ENCODE measurements at regions not wholly inside any gene's neighbourhood (a gene's known extent, or its start where the extent isn't known, plus 50 kb on each side); places are given as distances from the start of the nearest gene placed in this dataset.
A peak's percentile ranks its signal among the peaks of the same experiment; 100 is the strongest.

DNA sequence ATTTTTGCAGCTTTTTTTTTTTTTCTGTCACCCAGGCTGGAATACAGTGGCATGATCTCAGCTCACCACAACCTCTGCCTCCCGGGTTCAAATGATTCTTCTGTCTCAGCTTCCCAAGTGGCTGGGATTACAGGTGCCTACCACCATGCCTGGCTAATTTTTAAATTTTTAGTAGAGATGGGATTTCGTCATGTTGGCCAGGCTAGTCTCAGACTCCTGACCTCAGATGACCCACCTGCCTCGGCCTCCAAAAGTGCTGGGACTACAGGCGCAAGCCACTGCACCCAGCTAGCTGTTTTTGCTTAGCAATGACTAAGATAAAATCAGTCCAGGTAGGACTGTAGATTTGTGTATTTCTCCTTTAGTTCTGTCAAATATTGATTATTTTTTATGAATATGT, 403.7 kb downstream of the PID1 start:
- Histone ChIP-seq H3K27ac (no peak overlapping the region), H3K27me3 (no peaks in the 10 kb centered on the region), H3K4me3 (no peak overlapping the region), H3K9me3 (no peaks in the 10 kb centered on the region), H3K36me3 (no peaks in the 10 kb centered on the region), H3K4me1 (peaks cover 0 to 8% (median 0%) of the 10 kb centered on the region in 4 donors)
- intact Hi-C loops (cut with DNase I) = no loop called here
- TF ChIP-seq, protein P1, sequence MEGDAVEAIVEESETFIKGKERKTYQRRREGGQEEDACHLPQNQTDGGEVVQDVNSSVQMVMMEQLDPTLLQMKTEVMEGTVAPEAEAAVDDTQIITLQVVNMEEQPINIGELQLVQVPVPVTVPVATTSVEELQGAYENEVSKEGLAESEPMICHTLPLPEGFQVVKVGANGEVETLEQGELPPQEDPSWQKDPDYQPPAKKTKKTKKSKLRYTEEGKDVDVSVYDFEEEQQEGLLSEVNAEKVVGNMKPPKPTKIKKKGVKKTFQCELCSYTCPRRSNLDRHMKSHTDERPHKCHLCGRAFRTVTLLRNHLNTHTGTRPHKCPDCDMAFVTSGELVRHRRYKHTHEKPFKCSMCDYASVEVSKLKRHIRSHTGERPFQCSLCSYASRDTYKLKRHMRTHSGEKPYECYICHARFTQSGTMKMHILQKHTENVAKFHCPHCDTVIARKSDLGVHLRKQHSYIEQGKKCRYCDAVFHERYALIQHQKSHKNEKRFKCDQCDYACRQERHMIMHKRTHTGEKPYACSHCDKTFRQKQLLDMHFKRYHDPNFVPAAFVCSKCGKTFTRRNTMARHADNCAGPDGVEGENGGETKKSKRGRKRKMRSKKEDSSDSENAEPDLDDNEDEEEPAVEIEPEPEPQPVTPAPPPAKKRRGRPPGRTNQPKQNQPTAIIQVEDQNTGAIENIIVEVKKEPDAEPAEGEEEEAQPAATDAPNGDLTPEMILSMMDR (IDR thresholded peaks at IDR 0.05) = no peak
- TF ChIP-seq POLR2A (IDR thresholded peaks at IDR 0.05) = no peak
- peak in 1 of 4 donors; percentile 36 for ATAC-seq
- no peak for DNase-seq
- 55% methylated on average over 4 of the region's 4 CpGs for WGBS (ENCODE audit: insufficient coverage, low coverage, low lambda C conversion rate, missing lambda C conversion rate)

DNA sequence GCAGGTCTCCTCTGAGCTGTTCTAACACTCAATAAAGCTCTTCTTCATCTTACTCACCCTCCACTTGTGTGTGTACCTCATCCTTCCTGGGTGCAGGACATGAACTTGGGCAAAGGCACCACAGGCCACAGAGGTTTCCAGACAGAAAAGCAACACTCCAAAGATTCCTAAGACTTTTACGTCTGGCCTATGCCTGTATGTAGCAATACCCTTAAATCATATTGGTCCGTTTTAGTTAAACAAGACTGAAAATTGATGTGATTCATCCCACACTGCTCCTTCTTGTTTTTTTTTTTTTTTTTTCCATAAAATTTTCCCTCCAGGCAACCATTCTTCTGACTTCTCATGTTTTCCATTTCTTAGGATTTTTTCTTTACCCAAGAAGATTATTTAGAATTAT, 404.3 kb downstream of the PID1 start:
- peaks cover 0 to 8% (median 0%) of the 10 kb centered on the region in 4 donors for H3K4me1 ChIP-seq
- no peaks in the 10 kb centered on the region for H3K27me3 ChIP-seq
- no peaks in the 10 kb centered on the region for H3K9me3 ChIP-seq
- no peaks in the 10 kb centered on the region for H3K36me3 ChIP-seq
- TF ChIP-seq, protein P1 (IDR thresholded peaks at IDR 0.05) = no peak
- no peak for TF ChIP-seq POLR2A (IDR thresholded peaks at IDR 0.05)
- ATAC-seq (no peak), DNase-seq (no peak)
- WGBS (ENCODE audit: insufficient coverage, low coverage, low lambda C conversion rate, missing lambda C conversion rate) = 87% methylated on average over 2 of the region's 2 CpGs
- intact Hi-C loops (cut with DNase I) = no loop called here
- H3K4me3 ChIP-seq = no peak overlapping the region
- H3K27ac ChIP-seq = no peak overlapping the region

DNA sequence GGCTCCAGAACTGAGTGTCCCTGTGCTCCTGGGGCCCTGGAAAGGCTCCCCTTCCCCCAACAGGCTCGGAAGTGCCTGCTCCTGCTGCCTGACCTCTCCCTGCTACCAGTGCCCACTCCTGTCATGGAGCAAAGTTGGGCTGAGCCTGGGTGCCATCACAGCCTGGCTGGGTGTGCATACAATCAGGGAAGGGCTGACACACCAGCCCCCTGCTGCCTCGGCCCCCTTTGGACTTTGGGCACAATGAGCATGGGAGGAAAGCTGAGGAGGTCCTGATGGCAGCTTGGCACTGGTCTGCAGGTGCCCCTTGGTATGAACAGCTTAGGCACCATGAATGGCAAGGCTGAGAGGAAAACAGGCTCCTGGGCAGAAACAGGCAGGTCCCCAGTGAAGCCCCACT, 405.0 kb downstream of the PID1 start:
- no peak overlapping the region for H3K27ac ChIP-seq
- H3K9me3 ChIP-seq = no peaks in the 10 kb centered on the region
- no CpG with 5 or more reads among the region's 2 CpGs for WGBS (ENCODE audit: insufficient coverage, low coverage, low lambda C conversion rate, missing lambda C conversion rate)
- no peak for TF ChIP-seq POLR2A (IDR thresholded peaks at IDR 0.05)
- TF ChIP-seq, protein P1 (IDR thresholded peaks at IDR 0.05) = no peak
- H3K36me3 ChIP-seq = no peaks in the 10 kb centered on the region
- no peak for DNase-seq
- ATAC-seq = no peak
- H3K4me1 ChIP-seq = peaks cover 0 to 8% (median 0%) of the 10 kb centered on the region in 4 donors
- H3K27me3 ChIP-seq = no peaks in the 10 kb centered on the region
- intact Hi-C loops (cut with DNase I) = no loop called here
- no peak overlapping the region for H3K4me3 ChIP-seq

DNA sequence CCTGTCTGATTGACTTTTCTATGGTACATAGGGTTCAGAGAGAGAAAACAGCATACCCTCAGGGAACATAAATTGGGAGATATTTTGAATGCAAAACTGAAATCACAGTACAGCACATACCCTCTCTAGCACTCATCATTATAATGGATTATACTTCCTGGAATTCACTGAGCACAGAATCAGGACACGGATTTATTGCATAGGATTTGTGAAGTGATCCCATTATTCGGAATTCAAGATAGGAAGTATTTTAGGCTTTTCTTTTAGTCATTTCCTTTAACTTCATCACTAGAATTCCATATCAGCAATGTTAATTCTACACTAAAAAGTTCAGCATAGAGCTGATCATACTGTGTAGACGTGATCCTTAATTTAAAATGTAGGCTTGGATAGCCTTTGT, 407.0 kb downstream of the PID1 start:
- intact Hi-C loops (cut with DNase I) = no loop called here
- no peak overlapping the region for H3K4me3 ChIP-seq
- 73% methylated on average over 3 of the region's 3 CpGs for WGBS (ENCODE audit: insufficient coverage, low coverage, low lambda C conversion rate, missing lambda C conversion rate)
- TF ChIP-seq, protein P1 (IDR thresholded peaks at IDR 0.05) = no peak
- no peak for TF ChIP-seq POLR2A (IDR thresholded peaks at IDR 0.05)
- no peaks in the 10 kb centered on the region for H3K27me3 ChIP-seq
- no peaks in the 10 kb centered on the region for H3K9me3 ChIP-seq
- no peak for DNase-seq
- H3K36me3 ChIP-seq = no peaks in the 10 kb centered on the region
- peaks cover 0 to 8% (median 0%) of the 10 kb centered on the region in 4 donors for H3K4me1 ChIP-seq
- no peak for ATAC-seq
- H3K27ac ChIP-seq = no peak overlapping the region

All from right lobe of liver (tissue), 6 donors.